IMR-90 (cell line): ENCODE measurements at regions not wholly inside any gene's neighbourhood (a gene's known extent, or its start where the extent isn't known, plus 50 kb on each side); places are given as distances from the start of the nearest gene placed in this dataset.

Experiments used
- ATAC-seq: fragments of 200-7000 bp; cut with Tn5 transposase; 2 replicates; pipeline ENCODE4 v1.9.1; 2020; ENCODE audit warnings: low read depth, mild to moderate bottlenecking, moderate library complexity
- BruUV-seq: library from RNA; stranded (reverse); fragments of 400-500 nt; replicated peaks from 2 replicates; lab custom pipeline; 2021; lab: Mats Ljungman, UMichigan
- CTCF ChIA-PET: fragments of 300-600 bp; formaldehyde crosslinking; extraction: SDS; loops from one replicate; lab custom pipeline; 2021; ENCODE audit warnings: antibody characterized with exemption; lab: Yijun Ruan, JAX
- POLR2A ChIA-PET: fragments of 300-600 bp; sonication (Branson Sonifier 250); formaldehyde crosslinking; loops from one replicate; lab custom pipeline; 2022; ENCODE audit warnings: antibody characterized with exemption; ENCODE audit not compliant: unreplicated experiment; lab: Charles Lee
- DNase-seq: peaks from one replicate; pipeline ENCODE4 v3.0.0; 2013
- H2AFZ ChIP-seq: replicated peaks from 2 replicates; pipeline ENCODE3; 2013; ENCODE audit warnings: low read length, mild to moderate bottlenecking; ENCODE audit not compliant: poor library complexity
- H2AK5ac ChIP-seq: 2 replicates; pipeline ENCODE4 v1.6.1; 2013; ENCODE audit warnings: low read depth, low read length, inconsistent platforms
- H2AK9ac ChIP-seq: replicated peaks from 2 replicates; pipeline ENCODE3; 2013; ENCODE audit warnings: mild to moderate bottlenecking, low read depth, low read length, moderate library complexity; ENCODE audit not compliant: poor library complexity
- H2BK120ac ChIP-seq: 2 replicates; pipeline ENCODE4 v1.6.1; 2013; ENCODE audit warnings: low read depth, low read length, inconsistent platforms
- H2BK15ac ChIP-seq: 3 replicates; pipeline ENCODE4 v1.6.1; 2013; ENCODE audit warnings: low read depth, low read length, inconsistent platforms
- H2BK20ac ChIP-seq: 2 replicates; pipeline ENCODE4 v1.6.1; 2013; ENCODE audit warnings: low read depth, mild to moderate bottlenecking, inconsistent platforms, low read length, moderate library complexity
- H2BK5ac ChIP-seq: 2 replicates; pipeline ENCODE4 v1.6.1; 2013; ENCODE audit warnings: mild to moderate bottlenecking, low read depth, low read length, inconsistent platforms; ENCODE audit not compliant: poor library complexity, severe bottlenecking
- H3K14ac ChIP-seq: replicated peaks from 2 replicates; pipeline ENCODE4 v1.6.1; 2013; ENCODE audit warnings: low read depth, low read length, inconsistent platforms
- H3K18ac ChIP-seq: 2 replicates; pipeline ENCODE4 v1.6.1; 2013; ENCODE audit warnings: low read depth, low read length, control low read depth
- H3K23ac ChIP-seq: 2 replicates; pipeline ENCODE4 v1.6.1; 2013; ENCODE audit warnings: low read depth, low read length, inconsistent platforms
- H3K27ac ChIP-seq: 2 replicates; pipeline ENCODE4 v1.5.1; 2013; ENCODE audit warnings: mild to moderate bottlenecking, control low read depth, low read length; ENCODE audit not compliant: insufficient read depth
- H3K27me3 ChIP-seq: 2 replicates; pipeline ENCODE4 v1.6.1; 2013; ENCODE audit warnings: low read length; ENCODE audit not compliant: control insufficient read depth, insufficient read depth
- H3K36me3 ChIP-seq: 2 replicates; pipeline ENCODE4 v1.6.1; 2013; ENCODE audit warnings: low read length, mixed read lengths; ENCODE audit not compliant: control insufficient read depth, insufficient read depth
- H3K4ac ChIP-seq: 2 replicates; pipeline ENCODE4 v1.6.1; 2013; ENCODE audit warnings: low read depth, low read length, inconsistent platforms
- H3K4me1 ChIP-seq: 2 replicates; pipeline ENCODE4 v1.6.1; 2013; ENCODE audit warnings: low read length, mixed read lengths; ENCODE audit not compliant: control insufficient read depth, insufficient read depth
- H3K4me2 ChIP-seq: 2 replicates; pipeline ENCODE4 v1.6.1; 2013; ENCODE audit warnings: low read depth, mild to moderate bottlenecking, control low read depth, low read length, moderate library complexity
- H3K4me3 ChIP-seq: 2 replicates; pipeline ENCODE4 v1.5.1; 2013; ENCODE audit warnings: low read depth, mild to moderate bottlenecking, control low read depth, low read length, moderate library complexity; ENCODE audit not compliant: insufficient read depth
- H3K56ac ChIP-seq: 2 replicates; pipeline ENCODE4 v1.6.1; 2013; ENCODE audit warnings: low read length, inconsistent platforms; ENCODE audit not compliant: insufficient read depth; ENCODE audit errors: extremely low read depth
- H3K79me1 ChIP-seq, 2 experiments: 2 replicates each; pipeline ENCODE4 v1.6.1; 2013; ENCODE audit warnings: low read length in 2 of 2, inconsistent platforms in 1 of 2, low read depth in 1 of 2
- H3K9ac ChIP-seq: 2 replicates; pipeline ENCODE4 v1.6.1; 2013; ENCODE audit warnings: low read depth, low read length, control low read depth
- H3K9me1 ChIP-seq: 2 replicates; pipeline ENCODE4 v1.6.1; 2013; ENCODE audit warnings: low read length, inconsistent platforms; ENCODE audit not compliant: insufficient read depth
- H3K9me3 ChIP-seq: 2 replicates; pipeline ENCODE4 v1.6.1; 2013; ENCODE audit warnings: low read length; ENCODE audit not compliant: control insufficient read depth, insufficient read depth
- H4K20me1 ChIP-seq: 2 replicates; pipeline ENCODE4 v1.6.1; 2013; ENCODE audit warnings: low read length, inconsistent platforms; ENCODE audit not compliant: insufficient read depth
- H4K5ac ChIP-seq: 2 replicates; pipeline ENCODE4 v1.6.1; 2013; ENCODE audit warnings: mild to moderate bottlenecking, low read depth, low read length, control low read depth
- H4K8ac ChIP-seq, 2 experiments: 2 replicates each; pipeline ENCODE4 v1.6.1; 2013; ENCODE audit warnings: low read depth in 2 of 2, low read length in 2 of 2, control low read depth in 1 of 2, inconsistent platforms in 1 of 2
- H4K91ac ChIP-seq: 2 replicates; pipeline ENCODE4 v1.6.1; 2013; ENCODE audit warnings: low read depth, low read length, inconsistent platforms; ENCODE audit not compliant: insufficient read depth
- BHLHE40 ChIP-seq: fragments of 150-350 bp; IDR thresholded peaks from 2 replicates; pipeline ENCODE4 v1.6.1; 2016; ENCODE audit warnings: mild to moderate bottlenecking, low read depth, low read length
- CEBPB ChIP-seq: IDR thresholded peaks from 2 replicates; pipeline ENCODE4 v1.6.1; 2012; ENCODE audit warnings: low read depth, low read length, improper control_type of control experiment
- CHD1 ChIP-seq: IDR thresholded peaks from 2 replicates; pipeline ENCODE4 v1.6.1; 2012; ENCODE audit warnings: low read depth, low read length, improper control_type of control experiment
- FOS ChIP-seq: fragments of 150-350 bp; IDR thresholded peaks from 2 replicates; pipeline ENCODE4 v1.6.1; 2016; ENCODE audit warnings: low read depth, low read length
- MAFK ChIP-seq: IDR thresholded peaks from 2 replicates; pipeline ENCODE4 v1.6.1; 2012; ENCODE audit warnings: low read depth, low read length, improper control_type of control experiment
- MAZ ChIP-seq: IDR thresholded peaks from 2 replicates; pipeline ENCODE4 v1.6.1; 2012; ENCODE audit warnings: low read depth, mild to moderate bottlenecking, low read length, improper control_type of control experiment, moderate library complexity, borderline replicate concordance
- MXI1 ChIP-seq: IDR thresholded peaks from 2 replicates; pipeline ENCODE4 v1.6.1; 2012; ENCODE audit warnings: low read depth, mild to moderate bottlenecking, low read length, moderate library complexity, borderline replicate concordance
- NFE2L2 ChIP-seq: fragments of 150-350 bp; IDR thresholded peaks from 2 replicates; pipeline ENCODE4 v1.6.1; 2016; ENCODE audit warnings: low read depth, mild to moderate bottlenecking, low read length
- POLR2A ChIP-seq: IDR thresholded peaks from 2 replicates; pipeline ENCODE4 v1.6.1; 2012; ENCODE audit warnings: mild to moderate bottlenecking, low read depth, low read length
- RAD21 ChIP-seq: IDR thresholded peaks from 2 replicates; pipeline ENCODE4 v1.6.1; 2012; ENCODE audit warnings: low read length, improper control_type of control experiment
- RCOR1 ChIP-seq: IDR thresholded peaks from 2 replicates; pipeline ENCODE4 v1.6.1; 2012; ENCODE audit warnings: mild to moderate bottlenecking, low read length, improper control_type of control experiment; ENCODE audit not compliant: insufficient replicate concordance
- RFX5 ChIP-seq: IDR thresholded peaks from 2 replicates; pipeline ENCODE4 v1.8.0; 2012; ENCODE audit warnings: low read depth, mild to moderate bottlenecking, low read length, moderate library complexity
- SMC3 ChIP-seq: fragments of 150-350 bp; IDR thresholded peaks from 2 replicates; pipeline ENCODE4 v1.6.1; 2016; ENCODE audit warnings: low read depth, mild to moderate bottlenecking, antibody characterized with exemption, low read length, moderate library complexity
- USF2 ChIP-seq: fragments of 150-350 bp; IDR thresholded peaks from 2 replicates; pipeline ENCODE4 v1.6.1; 2017; ENCODE audit warnings: mild to moderate bottlenecking, antibody characterized with exemption, low read length, low read depth
- WGBS, 2 experiments: methylation state at CpG; one replicate each; pipeline versions ENCODE4 v1.1.5 to v1.1.7; 2013; ENCODE audit warnings: missing lambda C conversion rate in 2 of 2; ENCODE audit not compliant: insufficient read length in 1 of 2; ENCODE audit errors: extremely low coverage in 2 of 2; 5-methylcytosine and 5-hydroxymethylcytosine counted together
- dilution Hi-C: fragments of 300-500 bp; cut with HindIII; formaldehyde crosslinking; loops from one replicate; pipeline ENCODE4 v1.14.3; 2018; ENCODE audit warnings: low sequenced_read_pairs; ENCODE audit not compliant: unreplicated experiment
- in situ Hi-C: fragments of 300-500 bp; cut with MboI; formaldehyde crosslinking; loops from 3 replicates; pipeline ENCODE4 v1.14.3; 2019; ENCODE audit warnings: low sequenced_read_pairs, inconsistent platforms, mixed read lengths
- intact Hi-C: fragments of 100-400 bp; cut with micrococcal nuclease; formaldehyde crosslinking; loops from 2 replicates; pipeline ENCODE4 v1.10.0; 2022
- TF ChIP-seq, protein P1 (sequence below): fragments of 150-350 bp; IDR thresholded peaks from 2 replicates; pipeline ENCODE4 v1.6.1; 2016; ENCODE audit warnings: low read depth, mild to moderate bottlenecking, low read length, moderate library complexity, borderline replicate concordance
- TF ChIP-seq, protein P2 (sequence below): conservative IDR thresholded peaks from 2 replicates; pipeline ENCODE4 v1.5.1; 2012; ENCODE audit warnings: mild to moderate bottlenecking, low read depth, low read length, improper control_type of control experiment

- no TSS peak for BruUV-seq
- Histone ChIP-seq H2AK5ac (no peak overlapping the region), H3K4me1 (no peaks in the 10 kb centered on the region), H3K9me1 (no peaks in the 10 kb centered on the region), H3K27me3 (no peaks in the 10 kb centered on the region), H2BK20ac (no peak overlapping the region), H3K18ac (no peak overlapping the region), H4K20me1 (no peaks in the 10 kb centered on the region), H2AK9ac (no peak overlapping the region), H2AFZ (no peak overlapping the region), H4K5ac (no peak overlapping the region), H4K91ac (no peak overlapping the region), H2BK15ac (no peak overlapping the region), H3K23ac (no peak overlapping the region), H3K4ac (no peak overlapping the region), H2BK5ac (no peak overlapping the region), H3K4me3 (no peak overlapping the region), H3K56ac (no peak overlapping the region), H3K9ac (no peak overlapping the region), H3K36me3 (no peaks in the 10 kb centered on the region), H2BK120ac (no peak overlapping the region), H3K79me1 (no peaks in the 10 kb centered on the region), H3K4me2 (no peak overlapping the region), H4K8ac (no peak overlapping the region), H3K9me3 (no peaks in the 10 kb centered on the region), H3K27ac (no peak overlapping the region), H3K14ac (no peak overlapping the region)
- no CpG with 5 or more reads among the region's 1 CpG for WGBS, 2 experiments
- DNase-seq, result peak; percentile 29
- POLR2A ChIA-PET, result no interaction called here
- intact Hi-C loops (no loop called here), in situ Hi-C loops (no loop called here), dilution Hi-C loops (no loop called here)
- CTCF ChIA-PET, result no interaction called here
- ATAC-seq, result no peak; the same call in 1 of the 2 replicates
- TF ChIP-seq USF2, result no peak
- TF ChIP-seq MXI1, result no peak
- TF ChIP-seq CHD1, result no peak
- TF ChIP-seq POLR2A, result no peak
- no peak for TF ChIP-seq RCOR1
- no peak for TF ChIP-seq MAZ
- TF ChIP-seq RAD21, result no peak
- TF ChIP-seq SMC3, result no peak
- no peak for TF ChIP-seq MAFK
- TF ChIP-seq, protein P1, sequence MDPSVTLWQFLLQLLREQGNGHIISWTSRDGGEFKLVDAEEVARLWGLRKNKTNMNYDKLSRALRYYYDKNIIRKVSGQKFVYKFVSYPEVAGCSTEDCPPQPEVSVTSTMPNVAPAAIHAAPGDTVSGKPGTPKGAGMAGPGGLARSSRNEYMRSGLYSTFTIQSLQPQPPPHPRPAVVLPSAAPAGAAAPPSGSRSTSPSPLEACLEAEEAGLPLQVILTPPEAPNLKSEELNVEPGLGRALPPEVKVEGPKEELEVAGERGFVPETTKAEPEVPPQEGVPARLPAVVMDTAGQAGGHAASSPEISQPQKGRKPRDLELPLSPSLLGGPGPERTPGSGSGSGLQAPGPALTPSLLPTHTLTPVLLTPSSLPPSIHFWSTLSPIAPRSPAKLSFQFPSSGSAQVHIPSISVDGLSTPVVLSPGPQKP, result no peak
- no peak for TF ChIP-seq CEBPB
- TF ChIP-seq RFX5, result no peak
- TF ChIP-seq, protein P2, sequence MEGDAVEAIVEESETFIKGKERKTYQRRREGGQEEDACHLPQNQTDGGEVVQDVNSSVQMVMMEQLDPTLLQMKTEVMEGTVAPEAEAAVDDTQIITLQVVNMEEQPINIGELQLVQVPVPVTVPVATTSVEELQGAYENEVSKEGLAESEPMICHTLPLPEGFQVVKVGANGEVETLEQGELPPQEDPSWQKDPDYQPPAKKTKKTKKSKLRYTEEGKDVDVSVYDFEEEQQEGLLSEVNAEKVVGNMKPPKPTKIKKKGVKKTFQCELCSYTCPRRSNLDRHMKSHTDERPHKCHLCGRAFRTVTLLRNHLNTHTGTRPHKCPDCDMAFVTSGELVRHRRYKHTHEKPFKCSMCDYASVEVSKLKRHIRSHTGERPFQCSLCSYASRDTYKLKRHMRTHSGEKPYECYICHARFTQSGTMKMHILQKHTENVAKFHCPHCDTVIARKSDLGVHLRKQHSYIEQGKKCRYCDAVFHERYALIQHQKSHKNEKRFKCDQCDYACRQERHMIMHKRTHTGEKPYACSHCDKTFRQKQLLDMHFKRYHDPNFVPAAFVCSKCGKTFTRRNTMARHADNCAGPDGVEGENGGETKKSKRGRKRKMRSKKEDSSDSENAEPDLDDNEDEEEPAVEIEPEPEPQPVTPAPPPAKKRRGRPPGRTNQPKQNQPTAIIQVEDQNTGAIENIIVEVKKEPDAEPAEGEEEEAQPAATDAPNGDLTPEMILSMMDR, result no peak
- TF ChIP-seq NFE2L2, result no peak
- TF ChIP-seq FOS, result no peak
- TF ChIP-seq BHLHE40, result no peak
Observed at GRCh38 chr6:11911538-11911937, 100.6 kb upstream of the HIVEP1 start.
